Coronary artery (tissue), 2 donors: ENCODE measurements at regions not wholly inside any gene's neighbourhood (a gene's known extent, or its start where the extent isn't known, plus 50 kb on each side); places are given as distances from the start of the nearest gene placed in this dataset.

Experiments used
- DNase-seq: peaks from one replicate; pipeline ENCODE4 v3.0.0-alpha.2; 2017; ENCODE audit warnings: low spot score
- H3K27ac ChIP-seq, 2 donors: fragments of 200-600 bp; sonication (generic); one replicate each; pipeline ENCODE4 v1.5.1; 2016 to 2019
- H3K4me3 ChIP-seq: fragments of 200-600 bp; sonication (generic); 2 replicates; pipeline ENCODE4 v1.5.1; 2016; ENCODE audit warnings: mild to moderate bottlenecking, moderate library complexity
- TF ChIP-seq, protein P1 (sequence below): fragments of 200-600 bp; sonication (generic); IDR thresholded peaks from one replicate; pipeline ENCODE4 v1.5.1; 2019; ENCODE audit warnings: antibody characterized with exemption

DNA sequence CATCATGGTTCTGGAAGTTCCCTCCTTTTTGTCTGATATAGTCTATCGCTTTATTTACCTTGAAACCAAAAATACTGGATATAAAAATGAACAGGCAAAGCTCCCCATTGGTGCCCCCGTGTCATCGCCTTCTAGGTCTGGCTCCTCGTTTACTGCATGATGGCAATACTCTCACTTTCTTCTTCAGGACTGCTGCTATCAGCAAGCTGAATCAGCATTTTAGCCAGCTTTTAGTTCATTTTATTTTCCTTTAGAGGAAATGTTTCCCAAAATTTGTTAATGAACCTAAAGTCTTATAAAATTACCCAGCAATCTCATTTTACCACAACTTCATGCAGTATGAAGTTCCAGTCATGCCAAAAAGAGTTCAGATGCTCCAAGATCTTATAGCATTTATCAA is 80.5 kb downstream of the ZIC3 start:
- Histone ChIP-seq H3K4me3 (no peak overlapping the region), H3K27ac (no peak overlapping the region)
- TF ChIP-seq, protein P1, sequence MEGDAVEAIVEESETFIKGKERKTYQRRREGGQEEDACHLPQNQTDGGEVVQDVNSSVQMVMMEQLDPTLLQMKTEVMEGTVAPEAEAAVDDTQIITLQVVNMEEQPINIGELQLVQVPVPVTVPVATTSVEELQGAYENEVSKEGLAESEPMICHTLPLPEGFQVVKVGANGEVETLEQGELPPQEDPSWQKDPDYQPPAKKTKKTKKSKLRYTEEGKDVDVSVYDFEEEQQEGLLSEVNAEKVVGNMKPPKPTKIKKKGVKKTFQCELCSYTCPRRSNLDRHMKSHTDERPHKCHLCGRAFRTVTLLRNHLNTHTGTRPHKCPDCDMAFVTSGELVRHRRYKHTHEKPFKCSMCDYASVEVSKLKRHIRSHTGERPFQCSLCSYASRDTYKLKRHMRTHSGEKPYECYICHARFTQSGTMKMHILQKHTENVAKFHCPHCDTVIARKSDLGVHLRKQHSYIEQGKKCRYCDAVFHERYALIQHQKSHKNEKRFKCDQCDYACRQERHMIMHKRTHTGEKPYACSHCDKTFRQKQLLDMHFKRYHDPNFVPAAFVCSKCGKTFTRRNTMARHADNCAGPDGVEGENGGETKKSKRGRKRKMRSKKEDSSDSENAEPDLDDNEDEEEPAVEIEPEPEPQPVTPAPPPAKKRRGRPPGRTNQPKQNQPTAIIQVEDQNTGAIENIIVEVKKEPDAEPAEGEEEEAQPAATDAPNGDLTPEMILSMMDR, result no peak
- DNase-seq, result no peak

GRCh38 chrX:137651647-137652046 is 85.7 kb downstream of the ZIC3 start:
- Histone ChIP-seq H3K27ac (no peak overlapping the region), H3K4me3 (no peak overlapping the region)
- no peak for DNase-seq
- TF ChIP-seq, protein P1, result no peak

- TF ChIP-seq, protein P1, result no peak
- Histone ChIP-seq H3K4me3 (no peak overlapping the region), H3K27ac (no peak overlapping the region)
- no peak for DNase-seq
These were observed 86.2 kb downstream of the ZIC3 start for GRCh38 chrX:137652086-137652485.

GRCh38 chrX:137654481-137654880 is 88.6 kb downstream of the ZIC3 start:
- H3K4me3 ChIP-seq, result no peak overlapping the region
- H3K27ac ChIP-seq, result no peak overlapping the region
- no peak for DNase-seq
- TF ChIP-seq, protein P1, result no peak

GRCh38 chrX:137667776-137668175 is 101.8 kb downstream of the ZIC3 start:
- DNase-seq, result no peak
- no peak overlapping the region for H3K4me3 ChIP-seq
- TF ChIP-seq, protein P1, result no peak
- no peak overlapping the region for H3K27ac ChIP-seq

- Histone ChIP-seq H3K4me3 (no peak overlapping the region), H3K27ac (no peak overlapping the region)
- TF ChIP-seq, protein P1, result no peak
- no peak for DNase-seq
These were observed 118.7 kb downstream of the ZIC3 start for GRCh38 chrX:137684591-137684990.

- TF ChIP-seq, protein P1, result no peak
- DNase-seq, result no peak
- Histone ChIP-seq H3K4me3 (no peak overlapping the region), H3K27ac (no peak overlapping the region)
These were observed 129.5 kb downstream of the ZIC3 start for GRCh38 chrX:137695417-137695816.
